AG10803 (cell line): ENCODE measurements at regions not wholly inside any gene's neighbourhood (a gene's known extent, or its start where the extent isn't known, plus 50 kb on each side); places are given as distances from the start of the nearest gene placed in this dataset.
"Not testable (repeated sequence)": the region's sequence is repeated elsewhere in the genome, so short reads cannot be mapped to it uniquely, and the experiment has no call there.

Experiments
- DNase-seq: peaks from one replicate; pipeline ENCODE4 v3.0.0; 2010; ENCODE audit warnings: low read depth
- H3K4me3 ChIP-seq: 2 replicates; pipeline ENCODE4 v1.5.1; 2011; ENCODE audit warnings: mild to moderate bottlenecking, low read length, control low read depth
- CTCF ChIP-seq: conservative IDR thresholded peaks from 2 replicates; pipeline ENCODE4 v1.5.1; 2011; ENCODE audit warnings: mild to moderate bottlenecking, low read length, control low read depth, inconsistent platforms

GRCh38 chr6:6486595-6486994 is 101.9 kb upstream of the LY86 start:
- no peak for DNase-seq
- no peak overlapping the region for H3K4me3 ChIP-seq
- no peak for TF ChIP-seq CTCF

- TF ChIP-seq CTCF = no peak
- no peak for DNase-seq
- H3K4me3 ChIP-seq = no peak overlapping the region
Observed at GRCh38 chr6:6491761-6492160, 96.8 kb upstream of the LY86 start.

- no peak for TF ChIP-seq CTCF
- H3K4me3 ChIP-seq = no peak overlapping the region
Observed at GRCh38 chr6:6492675-6493074, 95.8 kb upstream of the LY86 start.

GRCh38 chr6:6494139-6494538 is 94.4 kb upstream of the LY86 start:
- not testable (repeated sequence) for H3K4me3 ChIP-seq, DNase-seq

More at GRCh38 chr6:6492675-6493074, 95.8 kb upstream of the LY86 start:
- no peak for DNase-seq

- TF ChIP-seq CTCF = peak; percentile 38
- DNase-seq = peak; percentile 4
- H3K4me3 ChIP-seq = no peak overlapping the region
Observed at GRCh38 chr6:6494677-6495076, 93.8 kb upstream of the LY86 start.

GRCh38 chr6:6495851-6496250 is 92.7 kb upstream of the LY86 start:
- H3K4me3 ChIP-seq = no peak overlapping the region
- DNase-seq = peak; percentile 3
- TF ChIP-seq CTCF = no peak

GRCh38 chr6:6497541-6497940 is 91.0 kb upstream of the LY86 start:
- no peak for DNase-seq
- TF ChIP-seq CTCF = no peak
- H3K4me3 ChIP-seq = no peak overlapping the region

- no peak overlapping the region for H3K4me3 ChIP-seq
- no peak for TF ChIP-seq CTCF
- no peak for DNase-seq
Observed at GRCh38 chr6:6497976-6498375, 90.5 kb upstream of the LY86 start.
